VCaP (cell line): ENCODE measurements at regions not wholly inside any gene's neighbourhood (a gene's known extent, or its start where the extent isn't known, plus 50 kb on each side); places are given as distances from the start of the nearest gene placed in this dataset.

Experiments
- H3K27ac ChIP-seq: fragments of 450-650 bp; 2 replicates; pipeline ENCODE4 v1.5.1; 2017
- TF ChIP-seq, protein P1 (sequence below): fragments of 450-650 bp; conservative IDR thresholded peaks from 2 replicates; pipeline ENCODE4 v1.5.1; 2017; ENCODE audit warnings: mild to moderate bottlenecking, moderate library complexity

DNA sequence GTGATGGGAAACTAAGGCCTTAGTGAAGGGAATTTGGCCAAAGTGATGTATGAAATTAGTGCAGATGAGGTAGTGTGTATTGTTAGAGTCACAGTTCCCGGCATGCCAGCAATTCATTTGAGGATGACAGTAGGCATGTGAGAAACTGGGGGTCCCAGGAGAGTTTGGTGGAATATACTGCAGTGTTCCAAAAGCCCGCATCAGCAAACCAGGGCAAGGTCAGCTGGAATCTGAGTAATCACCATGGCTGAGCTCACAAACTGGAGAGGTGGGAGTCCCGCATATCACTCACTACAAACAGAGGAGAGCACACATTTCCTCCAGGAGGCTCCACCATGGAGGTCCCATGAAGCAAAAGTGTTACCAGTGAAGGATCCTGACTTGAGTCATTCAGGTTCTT lies 740.7 kb downstream of the TNS3 start:
- no peak overlapping the region for H3K27ac ChIP-seq
- TF ChIP-seq, protein P1, sequence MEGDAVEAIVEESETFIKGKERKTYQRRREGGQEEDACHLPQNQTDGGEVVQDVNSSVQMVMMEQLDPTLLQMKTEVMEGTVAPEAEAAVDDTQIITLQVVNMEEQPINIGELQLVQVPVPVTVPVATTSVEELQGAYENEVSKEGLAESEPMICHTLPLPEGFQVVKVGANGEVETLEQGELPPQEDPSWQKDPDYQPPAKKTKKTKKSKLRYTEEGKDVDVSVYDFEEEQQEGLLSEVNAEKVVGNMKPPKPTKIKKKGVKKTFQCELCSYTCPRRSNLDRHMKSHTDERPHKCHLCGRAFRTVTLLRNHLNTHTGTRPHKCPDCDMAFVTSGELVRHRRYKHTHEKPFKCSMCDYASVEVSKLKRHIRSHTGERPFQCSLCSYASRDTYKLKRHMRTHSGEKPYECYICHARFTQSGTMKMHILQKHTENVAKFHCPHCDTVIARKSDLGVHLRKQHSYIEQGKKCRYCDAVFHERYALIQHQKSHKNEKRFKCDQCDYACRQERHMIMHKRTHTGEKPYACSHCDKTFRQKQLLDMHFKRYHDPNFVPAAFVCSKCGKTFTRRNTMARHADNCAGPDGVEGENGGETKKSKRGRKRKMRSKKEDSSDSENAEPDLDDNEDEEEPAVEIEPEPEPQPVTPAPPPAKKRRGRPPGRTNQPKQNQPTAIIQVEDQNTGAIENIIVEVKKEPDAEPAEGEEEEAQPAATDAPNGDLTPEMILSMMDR, result no peak

DNA sequence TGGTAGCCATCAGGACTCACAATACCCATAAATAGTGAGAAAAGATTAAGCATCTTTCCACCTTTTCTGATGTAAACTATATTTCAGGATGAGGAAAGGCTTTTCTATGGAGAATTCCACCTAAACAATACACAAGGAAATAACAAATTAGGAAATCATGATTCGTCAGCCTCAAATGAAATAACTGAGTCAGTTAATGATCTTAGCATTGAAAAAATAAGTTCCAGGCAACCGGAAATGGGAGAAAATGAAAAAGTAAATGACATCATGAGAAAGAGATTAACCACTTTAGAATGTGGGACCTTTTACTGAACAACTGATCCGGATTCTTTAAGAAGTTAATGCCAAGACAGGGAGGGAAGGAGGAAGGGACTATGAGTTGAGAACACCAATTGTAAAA lies 742.3 kb downstream of the TNS3 start:
- TF ChIP-seq, protein P1, result no peak
- no peak overlapping the region for H3K27ac ChIP-seq

DNA sequence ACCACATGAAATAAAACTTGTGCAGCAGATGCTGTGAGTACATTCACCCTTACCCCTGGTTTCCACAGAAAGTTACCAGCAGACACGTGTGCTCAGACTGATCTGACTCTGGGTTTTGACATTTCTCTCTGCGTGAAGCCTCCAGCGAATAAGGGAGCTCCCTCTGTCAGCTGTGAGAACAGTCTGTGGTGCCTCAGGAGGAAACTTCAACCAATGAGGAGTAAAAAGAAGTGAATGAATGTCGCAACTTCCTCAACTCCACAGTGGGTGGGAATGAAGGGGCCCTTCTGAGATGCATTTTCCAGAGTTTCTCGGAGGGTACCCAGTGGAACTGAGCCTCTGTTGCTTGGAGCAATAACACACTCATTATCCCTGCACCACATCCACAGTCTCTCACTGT lies 743.4 kb downstream of the TNS3 start:
- TF ChIP-seq, protein P1, result no peak
- H3K27ac ChIP-seq, result no peak overlapping the region

DNA sequence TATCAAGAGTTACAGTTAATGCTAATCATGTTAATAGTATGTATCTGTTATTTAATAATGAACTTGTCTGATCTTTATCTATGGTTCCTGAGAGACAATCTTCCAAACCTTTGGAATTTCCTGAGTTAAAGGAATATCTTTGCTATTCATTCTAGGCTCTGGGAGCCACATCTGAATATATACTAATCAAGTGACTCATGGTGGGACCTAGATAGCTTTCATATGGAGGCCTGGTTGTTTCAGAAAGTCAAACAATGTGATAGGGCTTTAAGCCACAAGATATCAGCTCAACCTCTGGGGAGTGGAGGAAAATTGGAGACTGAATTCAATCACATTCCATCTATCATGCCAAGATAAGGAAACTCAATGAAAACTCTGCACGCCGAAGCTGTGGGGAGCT lies 746.4 kb downstream of the TNS3 start:
- TF ChIP-seq, protein P1, result no peak
- no peak overlapping the region for H3K27ac ChIP-seq

DNA sequence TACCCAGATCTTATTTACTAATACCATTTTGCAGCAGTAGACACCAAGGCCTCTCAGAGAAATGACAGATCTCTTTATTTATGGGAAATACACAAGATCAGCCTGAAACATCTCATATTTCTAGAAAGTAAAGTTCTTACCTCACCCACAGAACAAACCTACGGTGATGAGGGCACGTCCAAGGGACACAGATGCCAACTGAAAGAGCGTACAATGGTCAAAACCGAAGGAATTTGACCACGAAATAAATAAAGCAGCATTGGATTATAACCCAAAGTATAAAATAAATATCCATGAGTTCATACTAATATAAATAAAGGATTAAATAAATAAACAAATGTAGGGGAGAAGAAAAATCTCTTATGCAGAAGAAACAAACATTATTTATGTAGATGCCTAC lies 747.0 kb downstream of the TNS3 start:
- TF ChIP-seq, protein P1, result no peak

DNA sequence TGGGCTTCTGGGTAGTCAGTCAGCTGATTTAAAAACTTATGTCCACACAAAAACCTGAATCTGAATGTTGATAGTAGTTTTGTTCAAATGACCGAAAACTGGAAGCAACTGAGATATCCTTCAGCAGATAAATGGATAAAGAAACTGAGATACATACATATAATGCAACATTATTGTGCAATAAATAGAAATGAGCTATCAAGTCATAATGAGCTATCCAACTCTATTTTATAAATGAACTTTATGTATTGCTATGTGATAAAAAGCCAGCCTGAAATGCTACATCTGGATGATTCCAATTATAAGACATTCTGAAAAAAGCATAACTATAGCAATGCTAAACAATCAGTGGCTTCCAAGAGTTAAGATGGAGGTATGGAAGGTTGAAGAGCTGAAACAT lies 748.7 kb downstream of the TNS3 start:
- H3K27ac ChIP-seq, result no peak overlapping the region
- TF ChIP-seq, protein P1, result no peak

More for the DNA sequence above, 747.0 kb downstream of the TNS3 start:
- no peak overlapping the region for H3K27ac ChIP-seq

DNA sequence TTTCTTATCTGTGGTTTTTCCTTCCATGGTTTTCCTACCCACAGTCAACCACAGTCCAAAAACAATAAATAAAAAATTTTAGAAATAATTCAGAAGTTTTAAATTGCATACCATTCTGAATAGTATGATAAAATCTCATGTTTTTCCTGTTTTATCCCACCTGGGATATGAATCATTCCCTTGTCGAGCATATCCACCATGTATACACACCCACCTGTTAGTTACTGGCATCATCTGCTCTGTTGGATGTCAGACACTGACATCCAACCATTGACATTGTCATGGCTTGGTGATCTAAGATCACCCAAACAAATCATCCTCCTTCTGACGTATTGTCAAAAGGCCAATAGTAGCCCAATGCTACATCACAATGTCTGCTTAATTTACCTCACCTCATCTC lies 749.8 kb downstream of the TNS3 start:
- H3K27ac ChIP-seq, result no peak overlapping the region
- TF ChIP-seq, protein P1, result no peak

DNA sequence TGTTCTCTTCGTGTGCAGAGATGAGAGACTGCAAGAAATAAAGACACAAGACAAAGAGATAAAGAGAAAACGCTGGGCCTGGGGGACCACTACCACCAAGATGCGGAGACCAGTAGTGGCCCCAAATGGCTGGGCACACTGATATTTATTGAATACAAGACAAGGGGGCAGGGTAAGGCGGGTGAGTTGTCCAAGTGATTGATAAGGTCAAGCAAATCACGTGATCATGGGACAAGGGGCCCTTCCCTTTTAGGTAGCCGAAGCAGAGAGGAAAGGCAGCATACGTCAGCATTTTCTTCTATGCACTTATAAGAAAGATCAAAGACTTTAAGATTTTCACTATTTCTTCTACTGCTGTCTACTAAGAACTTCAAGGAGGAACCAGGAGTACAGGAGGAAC lies 762.1 kb downstream of the TNS3 start:
- TF ChIP-seq, protein P1, result no peak
- H3K27ac ChIP-seq, result no peak overlapping the region
